Lower leg skin (tissue), 4 donors: ENCODE measurements at regions not wholly inside any gene's neighbourhood (a gene's known extent, or its start where the extent isn't known, plus 50 kb on each side); places are given as distances from the start of the nearest gene placed in this dataset.

Source experiments
- DNase-seq, 2 donors: peaks; one replicate each; pipeline ENCODE4 v3.0.0-alpha.2; 2019; ENCODE audit warnings: low spot score in 2 of 2
- H3K4me3 ChIP-seq: fragments of 200-600 bp; sonication (generic); 2 replicates; pipeline ENCODE4 v1.5.1; 2017; ENCODE audit warnings: mild to moderate bottlenecking, low read depth; ENCODE audit not compliant: poor library complexity, severe bottlenecking
- CTCF ChIP-seq, 3 donors: fragments of 450-650 bp; IDR thresholded peaks; one replicate each; pipeline ENCODE4 v1.5.1; 2016; ENCODE audit warnings: antibody characterized with exemption in 3 of 3, mild to moderate bottlenecking in 3 of 3, moderate library complexity in 2 of 3
- POLR2A ChIP-seq, 2 donors: fragments of 450-650 bp; IDR thresholded peaks; one replicate each; pipeline ENCODE4 v1.6.1; 2016 to 2017; ENCODE audit warnings: antibody characterized with exemption in 2 of 2, mild to moderate bottlenecking in 1 of 2, moderate library complexity in 1 of 2
- WGBS, 2 donors: methylation state at CpG; one replicate each; pipeline ENCODE4 v1.1.5; 2018; 5-methylcytosine and 5-hydroxymethylcytosine counted together
- intact Hi-C: fragments of 100-400 bp; cut with DNase I; formaldehyde crosslinking; loops from one replicate; pipeline ENCODE4 v1.15.0; 2023; ENCODE audit warnings: low total_unique reads

GRCh38 chr12:67436230-67436629 is 167.1 kb downstream of the CAND1 start:
- no peak for DNase-seq
- intact Hi-C loops, result no loop called here
- no peak for TF ChIP-seq CTCF (IDR thresholded peaks at IDR 0.05)
- TF ChIP-seq POLR2A (IDR thresholded peaks at IDR 0.05), result no peak
- no peak overlapping the region for H3K4me3 ChIP-seq
- 67 to 73% methylated on average over 2 of the region's 2 CpGs for WGBS, 2 donors

- WGBS, 2 donors, result 45 to 57% methylated on average over 2 of the region's 2 CpGs
- TF ChIP-seq CTCF (IDR thresholded peaks at IDR 0.05), result no peak
- TF ChIP-seq POLR2A (IDR thresholded peaks at IDR 0.05), result no peak
- no peak for DNase-seq
- intact Hi-C loops, result no loop called here
- no peak overlapping the region for H3K4me3 ChIP-seq
Measured at GRCh38 chr12:67437011-67437410, 167.9 kb downstream of the CAND1 start.

GRCh38 chr12:67439611-67440010 is 170.5 kb downstream of the CAND1 start:
- no peak overlapping the region for H3K4me3 ChIP-seq
- intact Hi-C loops, result no loop called here
- DNase-seq, result no peak
- WGBS, 2 donors, result 94 to 97% methylated on average over 3 of the region's 3 CpGs
- TF ChIP-seq CTCF (IDR thresholded peaks at IDR 0.05), result no peak
- TF ChIP-seq POLR2A (IDR thresholded peaks at IDR 0.05), result no peak

GRCh38 chr12:67441736-67442346 is 172.7 kb downstream of the CAND1 start:
- TF ChIP-seq POLR2A (IDR thresholded peaks at IDR 0.05) (no peak), CTCF (IDR thresholded peaks at IDR 0.05) (peak in 1 of 3 donors; percentile 27)
- H3K4me3 ChIP-seq, result no peak overlapping the region
- 6 to 7% methylated on average over 12 of the region's 12 CpGs for WGBS, 2 donors
- peak; percentile 87 to 97 for DNase-seq
- intact Hi-C loops, result no loop called here

GRCh38 chr12:67442347-67442841 is 173.2 kb downstream of the CAND1 start:
- no peak for TF ChIP-seq CTCF (IDR thresholded peaks at IDR 0.05)
- no peak for TF ChIP-seq POLR2A (IDR thresholded peaks at IDR 0.05)
- intact Hi-C loops, result no loop called here
- 34 to 43% methylated on average over 11 of the region's 11 CpGs for WGBS, 2 donors
- DNase-seq, result no peak
- no peak overlapping the region for H3K4me3 ChIP-seq

GRCh38 chr12:67442896-67443295 is 173.7 kb downstream of the CAND1 start:
- 89 to 94% methylated on average over 8 of the region's 8 CpGs for WGBS, 2 donors
- DNase-seq, result no peak
- no peak overlapping the region for H3K4me3 ChIP-seq
- TF ChIP-seq CTCF (IDR thresholded peaks at IDR 0.05) (no peak), POLR2A (IDR thresholded peaks at IDR 0.05) (no peak)
- intact Hi-C loops, result no loop called here
